ENCODE measurements at regions not wholly inside any gene's neighbourhood (a gene's known extent, or its start where the extent isn't known, plus 50 kb on each side); places are given as distances from the start of the nearest gene placed in this dataset.

GRCh38 chr2:47277187-47277586 is 91.9 kb upstream of the EPCAM start:
- Mint-ChIP-seq H3K4me1 (peaks cover 3 to 16% of the 10 kb centered on the region in 2 donors), H3K9me3 (no peaks in the 10 kb centered on the region), H3K27me3 (no peaks in the 10 kb centered on the region), H3K4me3 (no peak overlapping the region), H3K27ac (peak overlapping the region; percentile 56), H3K36me3 (peaks cover 0 to 4% of the 10 kb centered on the region in 2 donors)
- ATAC-seq (replicated peaks) (no peak), DNase-seq (no peak)

GRCh38 chr2:47276061-47276460 is 93.0 kb upstream of the EPCAM start:
- Mint-ChIP-seq H3K27ac (no peak overlapping the region), H3K27me3 (no peaks in the 10 kb centered on the region), H3K4me1 (peaks cover 14 to 27% of the 10 kb centered on the region in 2 donors), H3K4me3 (no peak overlapping the region), H3K36me3 (peaks cover 0 to 4% of the 10 kb centered on the region in 2 donors), H3K9me3 (no peaks in the 10 kb centered on the region)
- ATAC-seq (replicated peaks) (no peak), DNase-seq (no peak)

GRCh38 chr2:47274054-47274782 is 94.9 kb upstream of the EPCAM start:
- H3K9me3 Mint-ChIP-seq: no peaks in the 10 kb centered on the region
- ATAC-seq (replicated peaks) (no peak), DNase-seq (no peak)
- peaks cover 16 to 37% of the 10 kb centered on the region in 2 donors for H3K4me1 Mint-ChIP-seq
- no peak overlapping the region for H3K4me3 Mint-ChIP-seq
- H3K27ac Mint-ChIP-seq: no peak overlapping the region
- peaks cover 0 to 4% of the 10 kb centered on the region in 2 donors for H3K36me3 Mint-ChIP-seq
- no peaks in the 10 kb centered on the region for H3K27me3 Mint-ChIP-seq

GRCh38 chr2:47272905-47273758 is 96.0 kb upstream of the EPCAM start:
- ATAC-seq (replicated peaks) (no peak), DNase-seq (no peak)
- no peaks in the 10 kb centered on the region for H3K27me3 Mint-ChIP-seq
- H3K9me3 Mint-ChIP-seq: no peaks in the 10 kb centered on the region
- no peaks in the 10 kb centered on the region for H3K36me3 Mint-ChIP-seq
- peaks cover 16 to 37% of the 10 kb centered on the region in 2 donors for H3K4me1 Mint-ChIP-seq
- no peak overlapping the region for H3K27ac Mint-ChIP-seq
- peak overlapping the region; percentile 82 to 91 for H3K4me3 Mint-ChIP-seq

GRCh38 chr2:47272031-47272864 is 95.9 kb upstream of the CALM2 start:
- DNase-seq (peak; percentile 48), ATAC-seq (replicated peaks) (peak; percentile 84 to 89)
- Mint-ChIP-seq H3K36me3 (no peaks in the 10 kb centered on the region), H3K9me3 (no peaks in the 10 kb centered on the region), H3K4me3 (peak overlapping the region; percentile 82 to 91), H3K27me3 (no peaks in the 10 kb centered on the region), H3K4me1 (peaks cover 16 to 37% of the 10 kb centered on the region in 2 donors), H3K27ac (peak overlapping the region; percentile 89)

GRCh38 chr2:47271054-47272000 is 95.0 kb upstream of the CALM2 start:
- Mint-ChIP-seq H3K4me3 (peak overlapping the region; percentile 82 to 91), H3K4me1 (peaks cover 16 to 37% of the 10 kb centered on the region in 2 donors), H3K27ac (peak overlapping the region; percentile 89), H3K36me3 (no peaks in the 10 kb centered on the region), H3K9me3 (no peaks in the 10 kb centered on the region), H3K27me3 (no peaks in the 10 kb centered on the region)
- ATAC-seq (replicated peaks) (peak in 1 of 2 donors; percentile 7), DNase-seq (no peak)

GRCh38 chr2:47270421-47270820 is 94.1 kb upstream of the CALM2 start:
- peak overlapping the region; percentile 5 for H3K27ac Mint-ChIP-seq
- no peak overlapping the region for H3K4me3 Mint-ChIP-seq
- no peaks in the 10 kb centered on the region for H3K27me3 Mint-ChIP-seq
- no peak for DNase-seq
- H3K4me1 Mint-ChIP-seq: peaks cover 16 to 37% of the 10 kb centered on the region in 2 donors
- no peaks in the 10 kb centered on the region for H3K36me3 Mint-ChIP-seq
- no peak for ATAC-seq (replicated peaks)
- H3K9me3 Mint-ChIP-seq: no peaks in the 10 kb centered on the region

- ATAC-seq (replicated peaks) (no peak), DNase-seq (no peak)
- no peak overlapping the region for H3K27ac Mint-ChIP-seq
- H3K27me3 Mint-ChIP-seq: no peaks in the 10 kb centered on the region
- no peaks in the 10 kb centered on the region for H3K36me3 Mint-ChIP-seq
- H3K4me3 Mint-ChIP-seq: no peak overlapping the region
- peaks cover 16 to 37% of the 10 kb centered on the region in 2 donors for H3K4me1 Mint-ChIP-seq
- H3K9me3 Mint-ChIP-seq: no peaks in the 10 kb centered on the region
These were observed 93.3 kb upstream of the CALM2 start for GRCh38 chr2:47269316-47270232.

GRCh38 chr2:47267711-47268086 is 91.4 kb upstream of the CALM2 start:
- ATAC-seq (replicated peaks) (no peak), DNase-seq (no peak)
- Mint-ChIP-seq H3K9me3 (no peaks in the 10 kb centered on the region), H3K4me3 (no peak overlapping the region), H3K4me1 (peaks cover 18 to 26% of the 10 kb centered on the region in 2 donors), H3K27me3 (no peaks in the 10 kb centered on the region), H3K36me3 (no peaks in the 10 kb centered on the region), H3K27ac (no peak overlapping the region)

GRCh38 chr2:47266939-47267710 is 90.8 kb upstream of the CALM2 start:
- H3K27me3 Mint-ChIP-seq: no peaks in the 10 kb centered on the region
- no peak overlapping the region for H3K27ac Mint-ChIP-seq
- no peak overlapping the region for H3K4me3 Mint-ChIP-seq
- no peak for ATAC-seq (replicated peaks)
- H3K4me1 Mint-ChIP-seq: peaks cover 15 to 21% of the 10 kb centered on the region in 2 donors
- no peaks in the 10 kb centered on the region for H3K9me3 Mint-ChIP-seq
- no peaks in the 10 kb centered on the region for H3K36me3 Mint-ChIP-seq
- DNase-seq: no peak

- Mint-ChIP-seq H3K27me3 (no peaks in the 10 kb centered on the region), H3K36me3 (no peaks in the 10 kb centered on the region), H3K9me3 (no peaks in the 10 kb centered on the region), H3K4me3 (no peak overlapping the region), H3K4me1 (peaks cover 2 to 7% of the 10 kb centered on the region in 2 donors), H3K27ac (no peak overlapping the region)
- no peak for ATAC-seq (replicated peaks)
- no peak for DNase-seq
These were observed 89.5 kb upstream of the CALM2 start for GRCh38 chr2:47265751-47266231.

GRCh38 chr2:47265158-47265557 is 88.8 kb upstream of the CALM2 start:
- ATAC-seq (replicated peaks) (no peak), DNase-seq (no peak)
- H3K9me3 Mint-ChIP-seq: no peaks in the 10 kb centered on the region
- no peaks in the 10 kb centered on the region for H3K27me3 Mint-ChIP-seq
- no peaks in the 10 kb centered on the region for H3K36me3 Mint-ChIP-seq
- H3K4me3 Mint-ChIP-seq: no peak overlapping the region
- H3K27ac Mint-ChIP-seq: no peak overlapping the region
- peaks cover 1 to 2% of the 10 kb centered on the region in 2 donors for H3K4me1 Mint-ChIP-seq

Data from stimulated activated naive B cell treated with anti-CD40 and anti-IgM and Interleukin-4, amounts not matched to agents 10 μg/mL and 1 μg/mL and 100 μg/mL, for 72 hours (primary cell).